ENCODE measurements at regions not wholly inside any gene's neighbourhood (a gene's known extent, or its start where the extent isn't known, plus 50 kb on each side); places are given as distances from the start of the nearest gene placed in this dataset.
A peak's percentile ranks its signal among the peaks of the same experiment; 100 is the strongest.

DNA sequence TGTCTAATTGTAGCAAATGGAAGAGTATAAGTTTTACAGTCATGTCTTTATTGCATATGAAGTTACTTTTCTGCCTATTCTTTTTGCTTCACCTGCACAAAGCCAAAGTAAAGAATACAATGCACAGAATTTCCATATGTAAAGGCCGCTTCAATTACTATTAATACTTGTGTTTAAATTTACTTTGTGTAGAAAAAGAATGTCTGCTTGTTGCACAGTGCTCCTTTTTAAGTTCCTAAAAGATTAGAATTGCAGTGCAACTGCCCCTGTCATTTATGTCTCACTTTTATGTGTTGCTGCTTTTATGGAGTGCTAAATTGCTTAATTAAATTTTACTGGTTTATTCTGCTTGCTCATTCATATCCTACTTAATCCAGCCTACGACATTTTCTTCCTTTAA is 830.5 kb downstream of the PDHA2 start:
- Histone ChIP-seq H3K27me3 (no peaks in the 10 kb centered on the region), H3K9me3 (replicated peaks) (no peaks in the 10 kb centered on the region), H3K4me1 (no peaks in the 10 kb centered on the region), H3K36me3 (no peaks in the 10 kb centered on the region), H3K27ac (no peak overlapping the region), H3K4me3 (no peak overlapping the region)
- no peak for DNase-seq

DNA sequence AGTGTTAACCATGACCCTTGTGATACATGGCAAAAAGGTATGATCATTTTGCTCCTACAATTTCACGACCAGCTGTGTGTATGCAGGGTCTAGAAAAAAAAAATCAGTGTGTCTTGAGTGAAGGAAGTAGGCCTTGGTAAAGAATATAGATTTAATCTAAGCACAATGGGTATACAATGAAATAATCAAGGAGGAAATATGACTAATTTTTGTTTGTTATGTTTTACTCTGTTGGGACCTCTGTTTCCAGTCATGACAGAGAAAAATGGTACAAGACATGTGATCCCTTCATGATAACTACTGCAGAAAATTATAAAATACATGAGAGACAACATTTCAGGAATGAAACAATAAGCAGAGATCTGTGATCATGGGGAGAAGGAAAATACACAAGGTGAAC is 835.5 kb downstream of the PDHA2 start:
- H3K27ac ChIP-seq: no peak overlapping the region

DNA sequence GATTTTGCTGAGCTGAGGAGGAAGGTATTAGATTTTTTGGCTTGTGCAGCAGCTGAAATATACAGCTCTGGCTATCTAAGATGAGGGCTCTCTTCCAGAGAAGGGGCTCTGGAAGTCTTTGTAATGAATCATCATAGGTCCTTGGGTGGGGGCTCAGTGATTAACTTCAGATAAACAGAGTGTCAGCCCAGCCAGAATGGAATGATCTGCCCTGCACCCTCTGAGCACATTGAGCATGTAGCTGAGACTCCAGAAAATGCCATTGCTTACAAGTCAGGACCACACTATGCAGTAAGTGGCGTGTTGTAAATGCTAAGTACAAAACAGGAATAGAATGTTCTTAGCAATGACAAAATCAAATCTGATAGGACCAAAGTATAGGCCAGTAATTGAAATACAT is 836.0 kb downstream of the PDHA2 start:
- no peaks in the 10 kb centered on the region for H3K9me3 ChIP-seq (replicated peaks)
- no peaks in the 10 kb centered on the region for H3K4me1 ChIP-seq
- no peaks in the 10 kb centered on the region for H3K27me3 ChIP-seq
- DNase-seq: no peak
- H3K4me3 ChIP-seq: no peak overlapping the region
- H3K27ac ChIP-seq: no peak overlapping the region
- H3K36me3 ChIP-seq: no peaks in the 10 kb centered on the region

More for the DNA sequence above, 835.5 kb downstream of the PDHA2 start:
- Histone ChIP-seq H3K9me3 (replicated peaks) (no peaks in the 10 kb centered on the region), H3K36me3 (no peaks in the 10 kb centered on the region), H3K4me3 (no peak overlapping the region), H3K4me1 (no peaks in the 10 kb centered on the region), H3K27me3 (no peaks in the 10 kb centered on the region)
- no peak for DNase-seq

DNA sequence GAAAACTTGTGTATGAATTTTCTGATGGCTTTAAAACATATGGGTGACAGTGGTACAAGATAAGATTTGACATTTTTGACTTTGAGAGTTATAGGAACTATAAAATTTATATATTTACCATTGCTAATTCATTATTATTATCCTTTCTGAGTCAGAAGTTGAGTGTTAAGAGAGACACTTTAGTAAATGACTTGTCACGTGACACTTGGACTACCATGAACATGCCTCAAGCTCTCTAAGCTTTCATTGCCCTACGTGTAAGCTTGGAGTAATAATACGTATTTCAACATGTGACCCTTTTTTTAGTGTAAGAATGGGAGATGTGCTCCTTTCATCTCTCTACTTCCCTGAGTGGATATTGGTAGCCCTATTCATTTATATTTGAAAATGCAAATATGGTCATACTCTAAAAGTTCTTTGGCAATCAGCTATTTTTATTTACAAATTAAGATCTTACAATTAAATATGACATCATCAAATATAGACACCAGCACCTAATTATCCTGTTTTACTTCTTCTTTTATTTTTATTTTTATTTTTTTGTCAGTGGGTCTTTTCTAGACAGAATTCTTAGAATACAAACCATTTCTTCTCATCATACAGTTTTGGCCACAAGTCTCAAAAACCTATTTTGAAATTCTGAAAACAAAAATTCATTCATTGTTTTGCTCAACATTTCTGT is 837.0 kb downstream of the PDHA2 start:
- no peaks in the 10 kb centered on the region for H3K4me1 ChIP-seq
- H3K4me3 ChIP-seq: no peak overlapping the region
- no peak overlapping the region for H3K27ac ChIP-seq
- no peaks in the 10 kb centered on the region for H3K27me3 ChIP-seq
- H3K36me3 ChIP-seq: no peaks in the 10 kb centered on the region
- no peak for DNase-seq
- H3K9me3 ChIP-seq (replicated peaks): no peaks in the 10 kb centered on the region

DNA sequence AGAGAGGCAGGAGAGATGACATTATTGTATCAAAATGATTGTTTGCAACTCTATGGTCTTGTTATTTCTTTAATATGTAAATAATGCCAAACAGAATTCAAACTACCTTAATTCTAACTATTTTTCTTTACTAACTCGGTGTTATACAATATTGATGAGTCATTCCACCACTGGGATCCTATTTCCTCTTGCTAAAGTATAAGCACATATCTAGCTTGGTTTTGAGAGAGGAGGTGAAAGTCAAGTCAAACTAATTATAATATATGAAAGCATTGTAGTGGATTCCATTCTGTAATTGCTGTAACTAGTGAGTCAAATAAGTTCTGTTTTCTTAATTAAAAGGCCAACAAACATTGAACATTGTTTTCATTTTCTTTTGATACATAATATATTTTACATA is 837.6 kb downstream of the PDHA2 start:
- Histone ChIP-seq H3K4me3 (no peak overlapping the region), H3K4me1 (no peaks in the 10 kb centered on the region), H3K27me3 (no peaks in the 10 kb centered on the region), H3K27ac (no peak overlapping the region), H3K36me3 (no peaks in the 10 kb centered on the region), H3K9me3 (replicated peaks) (no peaks in the 10 kb centered on the region)
- DNase-seq: no peak

DNA sequence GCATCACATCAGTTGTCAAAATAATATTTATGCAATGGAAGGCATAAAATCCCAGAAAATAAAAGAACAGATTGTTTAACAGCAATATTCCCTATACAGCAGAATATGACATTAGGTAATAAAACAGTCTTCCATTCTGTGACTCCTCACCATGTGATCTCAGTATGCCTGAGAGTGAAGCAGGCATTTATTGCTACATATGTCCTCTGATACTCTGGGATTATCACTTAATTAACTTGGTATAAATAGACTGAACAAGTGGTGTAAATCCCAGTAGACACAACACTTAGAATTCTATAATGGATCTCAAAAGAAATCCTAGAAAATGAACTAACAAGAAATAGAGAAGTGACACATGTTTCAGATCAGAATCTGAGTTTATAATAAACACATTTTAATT is 841.3 kb downstream of the PDHA2 start:
- no peak for DNase-seq
- no peak overlapping the region for H3K27ac ChIP-seq
- no peak overlapping the region for H3K4me3 ChIP-seq
- H3K9me3 ChIP-seq (replicated peaks): no peaks in the 10 kb centered on the region
- H3K27me3 ChIP-seq: no peaks in the 10 kb centered on the region
- H3K4me1 ChIP-seq: no peaks in the 10 kb centered on the region
- H3K36me3 ChIP-seq: no peaks in the 10 kb centered on the region

DNA sequence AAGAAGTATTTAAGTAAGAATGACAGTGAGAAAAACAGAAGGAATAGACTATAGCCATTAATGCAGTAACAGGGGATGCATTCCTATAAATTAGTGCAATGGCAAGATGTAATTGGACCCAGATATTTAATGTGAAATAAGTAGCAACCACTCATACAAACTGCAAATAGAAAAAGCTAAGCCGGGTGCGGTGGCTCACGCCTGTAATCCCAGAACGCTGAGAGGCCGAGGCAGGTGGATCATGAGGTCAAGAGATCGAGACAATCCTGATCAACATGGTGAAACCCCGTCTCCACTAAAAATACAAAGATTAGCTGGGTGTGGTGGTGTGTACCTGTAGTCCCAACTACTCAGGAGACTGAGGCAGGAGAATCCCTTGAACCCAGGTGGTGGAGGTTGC is 845.8 kb downstream of the PDHA2 start:
- no peak overlapping the region for H3K4me3 ChIP-seq
- no peaks in the 10 kb centered on the region for H3K27me3 ChIP-seq
- no peak for DNase-seq
- no peaks in the 10 kb centered on the region for H3K4me1 ChIP-seq
- no peaks in the 10 kb centered on the region for H3K9me3 ChIP-seq (replicated peaks)
- H3K36me3 ChIP-seq: no peaks in the 10 kb centered on the region
- H3K27ac ChIP-seq: no peak overlapping the region

DNA sequence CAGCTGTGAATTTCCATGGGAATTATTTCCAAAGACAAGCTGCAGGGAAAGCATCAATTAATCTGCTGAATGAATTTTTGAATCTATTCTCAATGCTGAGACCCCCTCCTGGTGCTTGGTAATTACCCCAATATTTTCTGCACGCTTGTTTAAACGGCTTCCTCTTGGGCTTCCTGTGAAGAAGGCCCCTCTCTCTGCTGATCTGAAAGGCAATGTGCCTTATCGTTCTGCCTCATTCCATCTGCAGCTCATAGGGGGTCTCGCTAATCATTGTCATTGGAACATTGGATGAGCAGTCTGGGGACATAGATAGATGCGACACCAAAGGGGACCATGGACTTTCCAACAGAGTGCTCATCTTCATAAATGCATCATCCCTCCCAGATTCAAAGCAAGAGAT is 851.6 kb downstream of the PDHA2 start:
- no peak overlapping the region for H3K4me3 ChIP-seq
- no peaks in the 10 kb centered on the region for H3K9me3 ChIP-seq (replicated peaks)
- no peaks in the 10 kb centered on the region for H3K4me1 ChIP-seq
- H3K27me3 ChIP-seq: no peaks in the 10 kb centered on the region
- no peak for DNase-seq
- H3K36me3 ChIP-seq: no peaks in the 10 kb centered on the region
- H3K27ac ChIP-seq: no peak overlapping the region

DNA sequence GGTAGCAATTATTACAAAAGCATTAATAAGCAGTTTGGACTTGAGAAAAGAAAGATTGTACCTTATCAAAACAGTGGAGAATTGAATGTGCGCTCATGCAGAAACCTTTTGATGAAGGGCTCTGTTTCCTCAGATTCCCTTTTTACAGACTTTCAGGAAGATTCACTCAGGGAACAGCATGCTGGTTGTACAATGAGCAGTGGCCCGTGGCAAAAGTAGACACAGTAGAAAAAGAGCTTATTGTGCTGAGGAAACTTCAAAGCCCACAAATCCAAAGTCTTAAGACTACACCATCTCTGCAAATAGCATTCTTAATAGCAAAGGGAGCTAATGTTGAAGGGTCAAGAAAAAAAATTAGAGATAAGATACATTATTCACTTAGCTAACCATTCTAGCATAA is 858.9 kb downstream of the PDHA2 start:
- Histone ChIP-seq H3K36me3 (no peaks in the 10 kb centered on the region), H3K27ac (no peak overlapping the region), H3K4me3 (no peak overlapping the region), H3K9me3 (replicated peaks) (no peaks in the 10 kb centered on the region), H3K27me3 (no peaks in the 10 kb centered on the region), H3K4me1 (no peaks in the 10 kb centered on the region)
- DNase-seq: no peak

DNA sequence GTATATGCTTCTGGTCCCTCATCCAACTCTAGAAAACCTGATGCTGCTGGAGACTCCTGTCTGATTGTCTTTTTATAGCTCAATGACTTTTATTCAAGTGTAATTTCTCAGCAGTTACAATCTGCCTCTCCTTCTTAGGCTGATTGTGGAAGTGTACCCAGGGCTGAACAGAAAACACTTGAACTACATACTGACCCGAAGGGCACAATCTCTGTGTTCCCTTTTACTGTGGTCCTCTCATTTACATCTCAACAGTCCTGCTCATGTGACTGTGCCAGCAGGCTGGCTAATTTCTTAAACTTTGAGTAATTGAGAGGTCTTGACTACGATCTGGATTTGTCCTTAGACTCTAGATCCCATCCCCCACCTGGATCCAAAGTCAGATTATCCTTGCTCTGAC is 863.4 kb downstream of the PDHA2 start:
- no peak overlapping the region for H3K4me3 ChIP-seq
- no peak for DNase-seq

DNA sequence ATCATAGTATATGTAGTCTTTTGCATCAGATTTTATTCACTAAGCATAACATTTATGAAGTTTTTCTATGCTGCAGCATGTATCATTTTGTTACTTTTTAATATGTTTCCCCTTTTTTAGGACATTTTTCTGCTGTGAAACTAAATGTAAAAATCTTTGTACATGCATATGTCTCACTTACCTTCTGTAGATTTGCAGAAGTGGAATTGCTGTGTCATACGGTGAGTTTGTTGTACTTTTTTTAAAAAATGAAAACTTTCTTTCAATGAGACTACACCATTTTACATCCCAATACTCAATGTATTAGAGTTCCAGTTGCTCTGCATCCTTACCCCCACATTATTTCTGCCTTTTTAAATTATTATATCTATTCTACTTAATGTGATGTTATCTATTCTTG is 868.9 kb downstream of the PDHA2 start:
- DNase-seq: no peak
- Histone ChIP-seq H3K4me3 (no peak overlapping the region), H3K4me1 (no peaks in the 10 kb centered on the region), H3K36me3 (no peaks in the 10 kb centered on the region), H3K27me3 (peaks cover 5% of the 10 kb centered on the region; the same call in 1 of the 2 replicates), H3K9me3 (replicated peaks) (no peaks in the 10 kb centered on the region), H3K27ac (no peak overlapping the region)

More for the DNA sequence above, 863.4 kb downstream of the PDHA2 start:
- H3K4me1 ChIP-seq: no peaks in the 10 kb centered on the region
- no peaks in the 10 kb centered on the region for H3K36me3 ChIP-seq
- no peaks in the 10 kb centered on the region for H3K27me3 ChIP-seq
- H3K9me3 ChIP-seq (replicated peaks): no peaks in the 10 kb centered on the region
- H3K27ac ChIP-seq: no peak overlapping the region

DNA sequence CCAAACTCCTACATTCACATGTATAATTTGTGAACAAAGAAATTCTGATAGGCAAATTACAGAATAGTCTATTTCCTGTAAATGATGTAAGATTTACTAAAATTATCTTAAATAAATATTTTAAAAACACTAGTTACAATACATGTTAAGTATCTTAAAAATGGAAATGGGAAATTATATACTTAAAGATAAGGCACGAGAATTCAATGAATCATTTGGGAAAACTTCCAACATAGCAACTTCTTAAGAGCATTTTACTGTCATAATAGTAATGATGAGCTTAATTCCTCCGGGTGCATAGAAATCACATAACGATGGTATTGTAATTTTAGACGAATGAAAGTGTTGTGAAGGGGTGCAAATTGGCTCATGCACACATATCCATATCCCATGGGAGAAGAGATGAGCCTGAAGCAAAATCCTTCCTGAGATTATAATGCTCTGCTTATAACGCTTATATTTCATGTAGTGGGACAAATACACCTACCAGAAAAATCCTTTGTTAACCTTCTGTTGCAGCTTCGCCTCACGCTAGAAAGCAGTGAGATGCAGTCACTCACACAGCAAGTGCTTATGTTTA is 873.5 kb downstream of the PDHA2 start:
- peaks cover 5% of the 10 kb centered on the region; the same call in 1 of the 2 replicates for H3K27me3 ChIP-seq
- no peak for DNase-seq
- H3K4me1 ChIP-seq: no peaks in the 10 kb centered on the region
- H3K4me3 ChIP-seq: no peak overlapping the region
- no peak overlapping the region for H3K27ac ChIP-seq
- H3K36me3 ChIP-seq: no peaks in the 10 kb centered on the region
- H3K9me3 ChIP-seq (replicated peaks): no peaks in the 10 kb centered on the region

DNA sequence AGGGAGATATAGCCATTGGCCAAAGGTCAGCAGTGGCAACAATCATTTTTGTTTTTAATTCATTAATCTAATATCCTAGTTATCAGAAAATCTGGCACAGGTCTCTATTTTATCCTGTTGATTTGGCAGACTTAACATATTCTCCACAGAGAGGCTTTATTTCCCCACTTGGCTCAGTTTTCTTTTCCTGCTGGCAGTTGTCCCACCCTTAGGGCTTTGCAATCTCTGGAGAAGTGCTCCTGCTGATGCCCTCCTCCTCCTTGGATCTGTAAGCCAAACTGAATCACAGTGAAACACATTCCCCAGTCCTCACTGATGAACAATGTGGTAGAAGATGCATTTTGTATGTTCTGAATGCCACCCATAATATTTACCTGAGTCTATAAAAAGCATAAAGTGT is 889.7 kb downstream of the PDHA2 start:
- H3K4me1 ChIP-seq: no peaks in the 10 kb centered on the region
- no peaks in the 10 kb centered on the region for H3K9me3 ChIP-seq (replicated peaks)
- H3K36me3 ChIP-seq: no peaks in the 10 kb centered on the region
- H3K27ac ChIP-seq: no peak overlapping the region
- H3K27me3 ChIP-seq: no peaks in the 10 kb centered on the region
- H3K4me3 ChIP-seq: no peak overlapping the region
- no peak for DNase-seq

DNA sequence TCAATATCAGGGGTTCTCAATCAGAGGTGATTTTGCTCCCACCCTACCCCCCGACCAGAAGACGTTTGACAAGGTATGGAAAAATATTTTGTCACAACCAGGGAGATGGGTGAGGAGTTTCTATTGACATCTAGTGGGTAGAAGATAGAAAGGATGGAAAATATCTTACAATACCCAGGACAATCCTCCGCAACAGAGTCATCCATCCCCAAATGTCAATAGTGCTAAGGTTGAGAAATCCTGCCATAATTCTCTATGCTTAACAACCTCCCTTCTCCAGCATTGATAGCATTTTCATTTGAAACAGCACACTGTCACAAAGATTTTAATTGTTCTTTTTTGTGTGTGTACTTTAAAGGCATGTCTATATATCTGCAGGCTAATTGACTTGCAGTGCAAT is 890.5 kb downstream of the PDHA2 start:
- no peak for DNase-seq
- Histone ChIP-seq H3K27ac (no peak overlapping the region), H3K4me1 (no peaks in the 10 kb centered on the region), H3K27me3 (no peaks in the 10 kb centered on the region), H3K4me3 (no peak overlapping the region), H3K9me3 (replicated peaks) (no peaks in the 10 kb centered on the region), H3K36me3 (no peaks in the 10 kb centered on the region)

DNA sequence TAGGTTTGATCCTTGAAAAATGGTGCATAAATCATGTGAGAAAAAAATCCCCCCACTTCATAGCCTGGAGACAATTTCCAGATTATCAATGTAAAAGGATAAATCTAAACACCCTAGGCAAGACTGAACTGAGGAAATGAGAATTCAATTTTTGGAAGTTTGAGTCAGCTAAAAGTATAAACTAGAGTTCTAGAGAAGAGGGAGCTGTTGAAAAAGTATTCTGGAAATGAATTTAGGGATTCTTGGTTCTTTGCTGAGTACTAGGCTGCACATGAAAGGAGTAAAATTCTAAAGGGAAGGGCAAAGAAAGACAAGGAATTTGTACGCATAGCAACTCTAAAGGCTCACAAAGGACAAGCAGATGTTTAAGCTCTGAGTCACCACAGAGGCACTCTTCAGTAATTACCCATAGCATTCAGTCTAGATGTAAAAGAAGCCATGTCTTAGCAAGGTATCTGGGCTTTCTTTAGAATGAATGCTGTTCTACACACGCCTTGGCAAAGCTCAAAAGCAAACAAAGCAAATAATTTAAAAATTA is 896.5 kb downstream of the PDHA2 start:
- H3K9me3 ChIP-seq (replicated peaks): 0 out of 2 replicates have a peak, but pooled peaks cover 3% of the 10 kb centered on the region
- no peaks in the 10 kb centered on the region; the same call in 1 of the 2 replicates for H3K36me3 ChIP-seq
- no peak overlapping the region for H3K4me3 ChIP-seq
- H3K4me1 ChIP-seq: peaks cover 6% of the 10 kb centered on the region; the same call in 1 of the 2 replicates
- H3K27ac ChIP-seq: no peak overlapping the region
- peak; percentile 27 to 50 for DNase-seq
- no peaks in the 10 kb centered on the region for H3K27me3 ChIP-seq

DNA sequence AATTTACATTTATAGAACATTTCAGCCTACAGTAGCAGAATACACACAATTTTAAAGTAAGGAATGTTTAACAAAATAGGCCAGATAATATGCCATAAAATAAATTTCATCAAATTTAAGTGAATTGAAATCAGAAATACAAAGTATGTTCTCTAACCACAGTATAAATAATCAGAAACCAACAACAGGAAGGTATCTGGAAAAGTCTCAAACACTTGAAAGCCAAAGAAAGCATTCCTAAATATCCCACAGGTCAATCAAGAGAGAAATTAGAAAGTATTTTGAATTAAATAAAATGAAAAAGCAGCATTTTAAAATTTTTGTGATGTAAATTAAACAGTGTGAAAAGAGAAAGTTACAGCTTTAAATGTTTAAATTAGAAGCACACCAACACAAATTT is 899.2 kb downstream of the PDHA2 start:
- H3K27ac ChIP-seq: no peak overlapping the region
- H3K4me3 ChIP-seq: no peak overlapping the region
- DNase-seq: no peak
- no peaks in the 10 kb centered on the region; the same call in 1 of the 2 replicates for H3K36me3 ChIP-seq
- peaks cover 6% of the 10 kb centered on the region; the same call in 1 of the 2 replicates for H3K4me1 ChIP-seq
- no peaks in the 10 kb centered on the region for H3K27me3 ChIP-seq
- H3K9me3 ChIP-seq (replicated peaks): 0 out of 2 replicates have a peak, but pooled peaks cover 3% of the 10 kb centered on the region

Measured in SJCRH30 (cell line).